ENCODE measurements at regions not wholly inside any gene's neighbourhood (a gene's known extent, or its start where the extent isn't known, plus 50 kb on each side); places are given as distances from the start of the nearest gene placed in this dataset.

DNA sequence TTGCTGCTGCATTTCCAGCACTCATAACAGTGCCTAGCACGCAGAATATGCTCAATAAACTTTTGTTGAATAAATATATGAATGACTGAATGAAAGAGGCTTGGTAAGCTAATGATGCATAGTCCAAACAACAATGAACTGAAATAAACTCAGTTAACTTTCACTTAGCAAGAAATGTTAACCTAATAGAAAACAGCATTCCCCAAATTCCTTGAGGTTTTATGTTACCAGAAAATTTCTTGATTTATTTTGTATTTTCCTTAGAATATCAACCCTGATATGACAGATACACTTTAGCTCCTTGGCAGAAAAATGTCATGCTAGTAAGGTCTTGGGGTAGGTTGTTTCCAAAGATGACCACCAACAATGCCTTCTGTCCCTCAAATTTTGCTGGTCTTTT is 217.4 kb downstream of the KCNE4 start:
- H2AFZ ChIP-seq (ENCODE audit: insufficient read depth, low read depth, low read length, poor library complexity, severe bottlenecking), result no peak overlapping the region
- no CpG with 5 or more reads among the region's 1 CpG for WGBS (ENCODE audit: insufficient coverage)
- H3K4me2 ChIP-seq (replicated peaks; ENCODE audit: extremely low read depth, low read length, poor library complexity, severe bottlenecking), result no peak overlapping the region
- DNase-seq, result no peak
- no peaks in the 10 kb centered on the region for H3K4me1 Mint-ChIP-seq
- no peaks in the 10 kb centered on the region for H3K27me3 ChIP-seq (ENCODE audit: control insufficient read depth in 2 of 2, insufficient read depth in 2 of 2, low read length in 2 of 2)
- peaks cover 2 to 3% (median 3%) of the 10 kb centered on the region in 3 donors for H3K27me3 Mint-ChIP-seq (ENCODE audit: low read depth in 3 of 3)
- TF ChIP-seq, protein P1, sequence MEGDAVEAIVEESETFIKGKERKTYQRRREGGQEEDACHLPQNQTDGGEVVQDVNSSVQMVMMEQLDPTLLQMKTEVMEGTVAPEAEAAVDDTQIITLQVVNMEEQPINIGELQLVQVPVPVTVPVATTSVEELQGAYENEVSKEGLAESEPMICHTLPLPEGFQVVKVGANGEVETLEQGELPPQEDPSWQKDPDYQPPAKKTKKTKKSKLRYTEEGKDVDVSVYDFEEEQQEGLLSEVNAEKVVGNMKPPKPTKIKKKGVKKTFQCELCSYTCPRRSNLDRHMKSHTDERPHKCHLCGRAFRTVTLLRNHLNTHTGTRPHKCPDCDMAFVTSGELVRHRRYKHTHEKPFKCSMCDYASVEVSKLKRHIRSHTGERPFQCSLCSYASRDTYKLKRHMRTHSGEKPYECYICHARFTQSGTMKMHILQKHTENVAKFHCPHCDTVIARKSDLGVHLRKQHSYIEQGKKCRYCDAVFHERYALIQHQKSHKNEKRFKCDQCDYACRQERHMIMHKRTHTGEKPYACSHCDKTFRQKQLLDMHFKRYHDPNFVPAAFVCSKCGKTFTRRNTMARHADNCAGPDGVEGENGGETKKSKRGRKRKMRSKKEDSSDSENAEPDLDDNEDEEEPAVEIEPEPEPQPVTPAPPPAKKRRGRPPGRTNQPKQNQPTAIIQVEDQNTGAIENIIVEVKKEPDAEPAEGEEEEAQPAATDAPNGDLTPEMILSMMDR (IDR thresholded peaks at IDR 0.05), result no peak
- no peak overlapping the region for H3K4me3 Mint-ChIP-seq
- H3K9me3 Mint-ChIP-seq, result peaks cover 0 to 5% (median 3%) of the 10 kb centered on the region in 7 donors
- H3K9me3 ChIP-seq (replicated peaks in 1 of 2; ENCODE audit: control insufficient read depth in 1 of 2, insufficient read depth in 1 of 2, low read length in 2 of 2), result no peaks in the 10 kb centered on the region
- H3K36me3 Mint-ChIP-seq, result no peaks in the 10 kb centered on the region
- H3K4me3 ChIP-seq (replicated peaks in 1 of 3; ENCODE audit: low read depth in 2 of 3, low read length in 3 of 3), result no peak overlapping the region
- H4K20me1 ChIP-seq (ENCODE audit: insufficient read depth, low read length), result no peaks in the 10 kb centered on the region
- H3K36me3 ChIP-seq (replicated peaks in 1 of 2; ENCODE audit: control insufficient read depth in 1 of 2, insufficient read depth in 2 of 2, low read length in 2 of 2), result no peaks in the 10 kb centered on the region
- no peak overlapping the region for H3K27ac Mint-ChIP-seq
- H3K9ac ChIP-seq (ENCODE audit: insufficient read depth, low read length, poor library complexity, severe bottlenecking), result no peak overlapping the region
- no peaks in the 10 kb centered on the region for H3K79me2 ChIP-seq (ENCODE audit: insufficient read depth, low read length)
- H3K4me1 ChIP-seq (ENCODE audit: control insufficient read depth in 1 of 2, insufficient read depth in 2 of 2, low read length in 2 of 2), result no peaks in the 10 kb centered on the region
- intact Hi-C loops (cut with micrococcal nuclease), result no loop called here
- H3K27ac ChIP-seq (ENCODE audit: low read depth in 1 of 2, low read length in 2 of 2), result no peak overlapping the region

DNA sequence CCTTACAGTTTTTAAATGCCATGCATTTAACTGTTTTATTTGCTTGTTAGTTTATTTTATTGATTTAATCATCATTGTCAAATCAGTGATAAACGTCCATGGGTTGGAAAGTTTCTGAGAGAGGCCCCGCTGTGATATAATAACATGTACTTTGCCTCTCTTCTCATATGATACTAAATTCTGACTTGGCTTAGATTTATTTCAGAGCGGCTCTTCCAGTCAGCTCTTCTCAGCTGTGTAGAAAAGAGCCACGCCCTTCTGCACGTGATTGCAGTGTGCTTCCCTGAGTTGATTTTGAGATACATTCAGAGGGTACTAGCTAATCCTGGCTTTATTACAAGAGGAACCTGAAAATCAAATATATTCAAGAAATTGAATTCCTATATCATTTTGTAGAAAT is 218.6 kb downstream of the KCNE4 start:
- H3K36me3 ChIP-seq (replicated peaks in 1 of 2; ENCODE audit: control insufficient read depth in 1 of 2, insufficient read depth in 2 of 2, low read length in 2 of 2), result no peaks in the 10 kb centered on the region
- intact Hi-C loops (cut with micrococcal nuclease), result no loop called here
- H3K9ac ChIP-seq (ENCODE audit: insufficient read depth, low read length, poor library complexity, severe bottlenecking), result no peak overlapping the region
- peaks cover 2 to 3% (median 3%) of the 10 kb centered on the region in 3 donors for H3K27me3 Mint-ChIP-seq (ENCODE audit: low read depth in 3 of 3)
- TF ChIP-seq, protein P1 (IDR thresholded peaks at IDR 0.05), result no peak
- no peak overlapping the region for H2AFZ ChIP-seq (ENCODE audit: insufficient read depth, low read depth, low read length, poor library complexity, severe bottlenecking)
- H3K79me2 ChIP-seq (ENCODE audit: insufficient read depth, low read length), result no peaks in the 10 kb centered on the region
- DNase-seq, result no peak
- H3K9me3 ChIP-seq (replicated peaks in 1 of 2; ENCODE audit: control insufficient read depth in 1 of 2, insufficient read depth in 1 of 2, low read length in 2 of 2), result no peaks in the 10 kb centered on the region
- no CpG with 5 or more reads among the region's 5 CpGs for WGBS (ENCODE audit: insufficient coverage)
- H3K27ac Mint-ChIP-seq, result no peak overlapping the region
- H4K20me1 ChIP-seq (ENCODE audit: insufficient read depth, low read length), result no peaks in the 10 kb centered on the region
- H3K27ac ChIP-seq (ENCODE audit: low read depth in 1 of 2, low read length in 2 of 2), result no peak overlapping the region
- H3K4me1 Mint-ChIP-seq, result no peaks in the 10 kb centered on the region
- no peak overlapping the region for H3K4me2 ChIP-seq (replicated peaks; ENCODE audit: extremely low read depth, low read length, poor library complexity, severe bottlenecking)
- H3K27me3 ChIP-seq (ENCODE audit: control insufficient read depth in 2 of 2, insufficient read depth in 2 of 2, low read length in 2 of 2), result no peaks in the 10 kb centered on the region
- no peaks in the 10 kb centered on the region for H3K4me1 ChIP-seq (ENCODE audit: control insufficient read depth in 1 of 2, insufficient read depth in 2 of 2, low read length in 2 of 2)
- no peak overlapping the region for H3K4me3 Mint-ChIP-seq
- no peak overlapping the region for H3K4me3 ChIP-seq (replicated peaks in 1 of 3; ENCODE audit: low read depth in 2 of 3, low read length in 3 of 3)
- H3K9me3 Mint-ChIP-seq, result peaks cover 0 to 5% (median 3%) of the 10 kb centered on the region in 7 donors
- no peaks in the 10 kb centered on the region for H3K36me3 Mint-ChIP-seq
